H1 (cell line): ENCODE measurements at regions not wholly inside any gene's neighbourhood (a gene's known extent, or its start where the extent isn't known, plus 50 kb on each side); places are given as distances from the start of the nearest gene placed in this dataset.

Source experiments
- CTCF ChIA-PET: fragments of 300-600 bp; sonication (Branson Sonifier 250); formaldehyde crosslinking; loops from one replicate; lab custom pipeline; 2021; ENCODE audit not compliant: partially characterized antibody; lab: Charles Lee
- POLR2A ChIA-PET: fragments of 300-600 bp; sonication (Branson Sonifier 250); formaldehyde crosslinking; loops from one replicate; lab custom pipeline; 2021; ENCODE audit warnings: inconsistent platforms; ENCODE audit not compliant: partially characterized antibody; lab: Charles Lee
- DNase-seq, 2 experiments: peaks; one replicate each; pipeline versions ENCODE4 v3.0.0 to v3.0.0-alpha.2; 2010 to 2022; ENCODE audit warnings: low spot score in 2 of 2, low read depth in 1 of 2, mixed read lengths in 1 of 2
- FAIRE-seq: peaks from 2 replicates; lab custom pipeline; 2011; peaks lifted over from hg19 to GRCh38; lab: Jason Lieb, UNC
- H2AFZ ChIP-seq: 2 replicates; pipeline ENCODE4 v1.8.1; 2012; ENCODE audit warnings: low read length, inconsistent platforms
- H2AK5ac ChIP-seq: 2 replicates; pipeline ENCODE4 v1.6.1; 2013; ENCODE audit warnings: low read depth, low read length
- H2BK120ac ChIP-seq: replicated peaks from 2 replicates; pipeline ENCODE3; 2013; ENCODE audit warnings: low read depth, low read length, inconsistent platforms
- H2BK12ac ChIP-seq: 2 replicates; pipeline ENCODE4 v1.6.1; 2013; ENCODE audit warnings: low read depth, low read length
- H2BK15ac ChIP-seq: 2 replicates; pipeline ENCODE4 v1.6.1; 2013; ENCODE audit warnings: low read length
- H2BK20ac ChIP-seq: 2 replicates; pipeline ENCODE4 v1.6.1; 2013; ENCODE audit warnings: low read length
- H2BK5ac ChIP-seq: 2 replicates; pipeline ENCODE4 v1.6.1; 2013; ENCODE audit warnings: low read depth, low read length
- H3K14ac ChIP-seq: 2 replicates; pipeline ENCODE4 v1.6.1; 2013; ENCODE audit warnings: inconsistent platforms; ENCODE audit not compliant: insufficient read length
- H3K18ac ChIP-seq: 2 replicates; pipeline ENCODE4 v1.6.1; 2013; ENCODE audit warnings: low read length; ENCODE audit errors: extremely low read depth
- H3K23ac ChIP-seq: 2 replicates; pipeline ENCODE4 v1.6.1; 2013; ENCODE audit warnings: inconsistent platforms; ENCODE audit not compliant: insufficient read length
- H3K23me2 ChIP-seq: 2 replicates; pipeline ENCODE4 v1.6.1; 2013; ENCODE audit warnings: low read depth, low read length
- H3K27ac ChIP-seq: 2 replicates; pipeline ENCODE4 v1.6.1; 2011; ENCODE audit warnings: low read depth, low read length, inconsistent platforms
- H3K27me3 ChIP-seq, 4 experiments: replicated peaks in 1 of 4; 1 replicate in 1 of 4; 2 replicates in 3 of 4; pipeline versions ENCODE4 v1.6.1 to v1.8.1; 2011 to 2013; ENCODE audit warnings: low read length in 3 of 4, mild to moderate bottlenecking in 3 of 4, inconsistent platforms in 2 of 4, mixed read lengths in 2 of 4, moderate library complexity in 1 of 4; ENCODE audit not compliant: control insufficient read depth in 3 of 4, insufficient read depth in 3 of 4; ENCODE audit errors: extremely low read depth in 1 of 4
- H3K36me3 ChIP-seq, 4 experiments: 2 replicates each; pipeline versions ENCODE4 v1.6.1 to v1.8.1; 2011 to 2013; ENCODE audit warnings: mild to moderate bottlenecking in 4 of 4, low read length in 3 of 4, moderate library complexity in 2 of 4, control low read depth in 1 of 4, inconsistent platforms in 1 of 4; ENCODE audit not compliant: insufficient read depth in 4 of 4, control insufficient read depth in 2 of 4
- H3K4ac ChIP-seq: replicated peaks from 2 replicates; pipeline ENCODE3; 2013; ENCODE audit warnings: low read length, low read depth, mixed read lengths, inconsistent platforms; ENCODE audit not compliant: insufficient read length
- H3K4me1 ChIP-seq, 4 experiments: replicated peaks in 1 of 4; 1 replicate in 1 of 4; 2 replicates in 3 of 4; pipeline versions ENCODE4 v1.6.1 to v1.8.1; 2011 to 2013; ENCODE audit warnings: low read length in 3 of 4, inconsistent platforms in 2 of 4, mixed read lengths in 1 of 4; ENCODE audit not compliant: insufficient read depth in 4 of 4, control insufficient read depth in 3 of 4
- H3K4me2 ChIP-seq, 2 experiments: 2 replicates each; pipeline versions ENCODE4 v1.6.1 to v1.8.1; 2011 to 2013; ENCODE audit warnings: low read depth in 2 of 2, low read length in 2 of 2, control low read depth in 1 of 2, inconsistent platforms in 1 of 2, mild to moderate bottlenecking in 1 of 2; ENCODE audit not compliant: insufficient read depth in 1 of 2
- H3K4me3 ChIP-seq, 4 experiments: fragments of 200-600, 300-600 bp in 1 of 4; sonication (generic), shearing (Covaris generic), sonication (Bioruptor Twin) in 1 of 4; 2 replicates each; pipeline versions ENCODE4 v1.5.1 to v1.8.1; 2011 to 2016; ENCODE audit warnings: low read length in 4 of 4, low read depth in 3 of 4, control low read depth in 2 of 4, inconsistent platforms in 2 of 4, mild to moderate bottlenecking in 2 of 4, mixed read lengths in 1 of 4, moderate library complexity in 1 of 4; ENCODE audit not compliant: insufficient read depth in 2 of 4; ENCODE audit errors: extremely low read depth in 1 of 4
- H3K56ac ChIP-seq: replicated peaks from 2 replicates; pipeline ENCODE3; 2013; ENCODE audit warnings: low read depth, mild to moderate bottlenecking, mixed read lengths, low read length, inconsistent platforms; ENCODE audit not compliant: insufficient read length
- H3K79me1 ChIP-seq: 2 replicates; pipeline ENCODE4 v1.6.1; 2013; ENCODE audit warnings: low read depth, low read length, control low read depth
- H3K79me2 ChIP-seq, 2 experiments: 2 replicates each; pipeline versions ENCODE4 v1.6.1 to v1.8.1; 2012 to 2013; ENCODE audit warnings: low read length in 2 of 2, mild to moderate bottlenecking in 2 of 2, inconsistent platforms in 1 of 2; ENCODE audit not compliant: insufficient read depth in 2 of 2, control insufficient read depth in 1 of 2
- H3K9ac ChIP-seq, 4 experiments: replicated peaks in 1 of 4; 1 replicate in 1 of 4; 2 replicates in 3 of 4; pipeline versions ENCODE4 v1.6.1 to v1.8.1; 2011 to 2013; ENCODE audit warnings: low read depth in 3 of 4, low read length in 3 of 4, control low read depth in 2 of 4, mild to moderate bottlenecking in 2 of 4, moderate library complexity in 2 of 4, inconsistent platforms in 1 of 4; ENCODE audit errors: extremely low read depth in 1 of 4
- H3K9me3 ChIP-seq, 2 experiments: 2 replicates each; pipeline versions ENCODE4 v1.6.1 to v1.8.1; 2012 to 2013; ENCODE audit warnings: mild to moderate bottlenecking in 2 of 2, moderate library complexity in 2 of 2, control low read depth in 1 of 2, inconsistent platforms in 1 of 2, low read depth in 1 of 2, low read length in 1 of 2, mixed read lengths in 1 of 2; ENCODE audit not compliant: insufficient read depth in 2 of 2
- H4K20me1 ChIP-seq, 2 experiments: replicated peaks in 1 of 2; 2 replicates each; pipeline versions ENCODE3 to v1.8.1; 2011 to 2013; ENCODE audit warnings: inconsistent platforms in 2 of 2, low read length in 2 of 2, mild to moderate bottlenecking in 1 of 2; ENCODE audit not compliant: insufficient read depth in 2 of 2, control insufficient read depth in 1 of 2
- H4K5ac ChIP-seq: 2 replicates; pipeline ENCODE4 v1.6.1; 2013; ENCODE audit warnings: low read length, low read depth, mixed read lengths, inconsistent platforms; ENCODE audit not compliant: insufficient read length
- H4K8ac ChIP-seq: 2 replicates; pipeline ENCODE4 v1.8.0; 2013; ENCODE audit warnings: mild to moderate bottlenecking, moderate library complexity, low read length, inconsistent platforms; ENCODE audit not compliant: insufficient read depth; ENCODE audit errors: extremely low read depth
- H4K91ac ChIP-seq: replicated peaks from 2 replicates; pipeline ENCODE3; 2013; ENCODE audit warnings: low read length, mixed read lengths, inconsistent platforms; ENCODE audit not compliant: insufficient read length
- ASH2L ChIP-seq: fragments of 200-600, 300-600 bp; sonication (generic); IDR thresholded peaks from one replicate; pipeline ENCODE4 v1.7.1; 2017; ENCODE audit warnings: low read length
- BRCA1 ChIP-seq: IDR thresholded peaks from 2 replicates; pipeline ENCODE4 v1.6.1; 2012; ENCODE audit warnings: low read depth, low read length, improper control_type of control experiment
- CBX5 ChIP-seq: fragments of 300-800, 300-1000 bp; sonication (generic); IDR thresholded peaks from 2 replicates; pipeline ENCODE4 v1.7.1; 2016; ENCODE audit warnings: antibody characterized with exemption, low read length, low read depth
- CREB1 ChIP-seq: IDR thresholded peaks from 2 replicates; pipeline ENCODE4 v1.6.1; 2012; ENCODE audit warnings: inconsistent platforms
- EP300 ChIP-seq, 2 experiments: IDR thresholded peaks; 1 replicate in 1 of 2; 2 replicates in 1 of 2; pipeline ENCODE4 v1.6.1; 2011 to 2012; ENCODE audit warnings: low read depth in 2 of 2, low read length in 2 of 2, mild to moderate bottlenecking in 2 of 2, borderline replicate concordance in 1 of 2, inconsistent platforms in 1 of 2, moderate library complexity in 1 of 2
- GABPA ChIP-seq: IDR thresholded peaks from 2 replicates; pipeline ENCODE4 v1.6.1; 2011; ENCODE audit warnings: mild to moderate bottlenecking, low read length, moderate library complexity, borderline replicate concordance; ENCODE audit not compliant: insufficient read depth
- POLR2A ChIP-seq, 2 experiments: IDR thresholded peaks; 1 replicate in 1 of 2; 2 replicates in 1 of 2; pipeline ENCODE4 v1.6.1; 2011; ENCODE audit warnings: low read depth in 2 of 2, low read length in 2 of 2, mild to moderate bottlenecking in 2 of 2; ENCODE audit errors: control extremely low read depth in 1 of 2
- POU5F1 ChIP-seq: IDR thresholded peaks from 2 replicates; pipeline ENCODE4 v1.6.1; 2011; ENCODE audit warnings: low read depth, mild to moderate bottlenecking, low read length, moderate library complexity
- RBBP5 ChIP-seq: IDR thresholded peaks from 2 replicates; pipeline ENCODE4 v1.7.1; 2012; ENCODE audit warnings: low read depth, mild to moderate bottlenecking, inconsistent platforms, low read length, moderate library complexity, borderline replicate concordance
- RFX5 ChIP-seq: IDR thresholded peaks from 2 replicates; pipeline ENCODE4 v1.6.1; 2011; ENCODE audit warnings: low read depth, low read length, improper control_type of control experiment, borderline replicate concordance
- TAF1 ChIP-seq: IDR thresholded peaks from 2 replicates; pipeline ENCODE4 v1.6.1; 2011; ENCODE audit warnings: mild to moderate bottlenecking, low read depth, low read length
- ZNF274 ChIP-seq: IDR thresholded peaks from 2 replicates; pipeline ENCODE4 v1.7.0; 2012; ENCODE audit warnings: low read length, borderline replicate concordance; ENCODE audit errors: extremely low read depth
- WGBS, 2 experiments: shearing (Covaris generic) in 1 of 2; methylation state at CpG; one replicate each; pipeline versions ENCODE4 v1.1.6 to v1.1.7; 2013 to 2015; ENCODE audit warnings: low lambda C conversion rate in 2 of 2, mixed read lengths in 2 of 2, inconsistent platforms in 1 of 2, low coverage in 1 of 2, missing lambda C conversion rate in 1 of 2; ENCODE audit not compliant: insufficient replicate concordance in 2 of 2, insufficient coverage in 1 of 2, insufficient read length in 1 of 2; ENCODE audit errors: extremely low coverage in 1 of 2, missing lambda C conversion rate in 1 of 2; 5-methylcytosine and 5-hydroxymethylcytosine counted together

GRCh38 chr5:54638106-54638505 lies 120.5 kb downstream of the SNX18 start:
- Histone ChIP-seq H2BK20ac (no peak overlapping the region), H2AFZ (no peak overlapping the region), H3K56ac (no peak overlapping the region), H4K91ac (no peak overlapping the region), H3K14ac (no peak overlapping the region), H2BK15ac (no peak overlapping the region), H3K27me3 (no peaks in the 10 kb centered on the region), H3K18ac (no peak overlapping the region), H3K36me3 (no peaks in the 10 kb centered on the region), H2BK5ac (no peak overlapping the region), H3K27ac (no peak overlapping the region), H3K23me2 (no peaks in the 10 kb centered on the region), H4K8ac (no peak overlapping the region), H3K9ac (no peak overlapping the region), H2BK120ac (no peak overlapping the region), H3K9me3 (no peaks in the 10 kb centered on the region), H3K4me2 (no peak overlapping the region), H3K79me1 (no peaks in the 10 kb centered on the region), H3K23ac (no peak overlapping the region), H2BK12ac (no peak overlapping the region), H3K4me1 (no peaks in the 10 kb centered on the region; a peak in 1 of 7 replicates), H2AK5ac (no peak overlapping the region), H3K4ac (no peak overlapping the region), H4K20me1 (no peaks in the 10 kb centered on the region), H3K79me2 (no peaks in the 10 kb centered on the region), H3K4me3 (no peak overlapping the region), H4K5ac (no peak overlapping the region)
- TF ChIP-seq ASH2L (no peak), CBX5 (no peak), EP300 (IDR thresholded peaks at IDR 0.05; ENCODE audit: borderline replicate concordance in 1 of 2, low read depth in 2 of 2, low read length in 2 of 2) (no peak), TAF1 (no peak), ZNF274 (no peak), CREB1 (no peak), RFX5 (no peak), GABPA (no peak), BRCA1 (no peak), RBBP5 (no peak), POU5F1 (no peak), POLR2A (IDR thresholded peaks at IDR 0.05; ENCODE audit: control extremely low read depth in 1 of 2, low read depth in 2 of 2, low read length in 2 of 2) (no peak)
- ChIA-PET CTCF (interaction anchor here (0.7 to 1.4 kb wide), 4 partner anchors 11 to 28 kb away, joined by 3 to 5 read pairs (median 4); no protein-coding TSS in a partner anchor), POLR2A (no interaction called here)
- WGBS, 2 experiments: 85% methylated on average over 2 of the region's 2 CpGs; no CpG with 5 or more reads in 1 of the 2 experiments
- no peak for DNase-seq
- FAIRE-seq: no peak
